ENCODE measurements at regions not wholly inside any gene's neighbourhood (a gene's known extent, or its start where the extent isn't known, plus 50 kb on each side); places are given as distances from the start of the nearest gene placed in this dataset.
"Not testable (repeated sequence)": the region's sequence is repeated elsewhere in the genome, so short reads cannot be mapped to it uniquely, and the experiment has no call there.

DNA sequence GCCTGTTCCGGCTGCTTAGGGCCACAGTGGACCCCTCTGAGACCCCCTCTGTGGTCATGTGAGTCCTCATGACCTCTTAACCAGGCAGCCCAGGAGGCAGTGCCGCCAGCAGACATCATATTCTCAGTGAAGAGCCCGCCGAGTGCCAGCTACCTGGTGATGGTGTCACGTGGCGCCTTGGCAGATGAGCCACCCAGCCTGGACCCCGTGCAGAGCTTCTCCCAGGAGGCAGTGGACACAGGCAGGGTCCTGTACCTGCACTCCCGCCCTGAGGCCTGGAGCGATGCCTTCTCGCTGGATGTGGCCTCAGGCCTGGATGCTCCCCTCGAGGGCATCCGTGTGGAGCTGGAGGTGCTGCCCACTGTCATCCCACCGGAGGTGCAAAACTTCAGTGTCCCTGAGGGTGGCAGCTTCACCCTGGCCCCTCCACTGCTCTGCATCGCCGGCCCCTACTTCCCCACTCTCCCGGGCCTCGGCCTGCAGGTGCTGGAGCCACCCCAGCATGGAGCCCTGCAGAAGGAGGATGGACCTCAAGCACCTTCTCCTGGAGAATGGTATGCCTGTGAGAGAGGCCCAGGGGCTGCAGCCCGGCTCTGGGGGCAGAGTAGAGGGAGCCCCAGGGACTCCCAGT, 176.1 kb downstream of the TBC1D2B start:
- H3K27ac ChIP-seq = no peak overlapping the region
- H3K9me3 ChIP-seq = no peaks in the 10 kb centered on the region
- no peaks in the 10 kb centered on the region for H3K36me3 ChIP-seq
- H3K27me3 ChIP-seq = no peaks in the 10 kb centered on the region
- no peak for TF ChIP-seq CTCF (IDR thresholded peaks at IDR 0.05)
- no peaks in the 10 kb centered on the region for H3K4me1 ChIP-seq (ENCODE audit: control insufficient read depth in 1 of 2, insufficient read depth in 1 of 2, low read depth in 1 of 2, low read length in 1 of 2)
- H3K4me3 ChIP-seq (ENCODE audit: low read depth in 1 of 2, low read length in 1 of 2) = no peak overlapping the region

- H3K27ac ChIP-seq; H3K4me3 ChIP-seq (ENCODE audit: low read depth in 1 of 2, low read length in 1 of 2); H3K27me3 ChIP-seq; H3K9me3 ChIP-seq; H3K36me3 ChIP-seq; H3K4me1 ChIP-seq (ENCODE audit: control insufficient read depth in 1 of 2, insufficient read depth in 1 of 2, low read depth in 1 of 2, low read length in 1 of 2): not testable (repeated sequence)
Observed at GRCh38 chr15:77900331-77900963, 177.1 kb downstream of the TBC1D2B start.

GRCh38 chr15:77899776-77900175, 177.7 kb downstream of the TBC1D2B start:
- H3K4me1 ChIP-seq (ENCODE audit: control insufficient read depth in 1 of 2, insufficient read depth in 1 of 2, low read depth in 1 of 2, low read length in 1 of 2); H3K9me3 ChIP-seq; H3K36me3 ChIP-seq; H3K4me3 ChIP-seq (ENCODE audit: low read depth in 1 of 2, low read length in 1 of 2); H3K27me3 ChIP-seq; H3K27ac ChIP-seq: not testable (repeated sequence)

GRCh38 chr15:77898811-77899730, 178.4 kb downstream of the TBC1D2B start:
- Histone ChIP-seq H3K9me3 (no peaks in the 10 kb centered on the region), H3K4me1 (ENCODE audit: control insufficient read depth in 1 of 2, insufficient read depth in 1 of 2, low read depth in 1 of 2, low read length in 1 of 2) (no peaks in the 10 kb centered on the region), H3K27ac (no peak overlapping the region), H3K36me3 (no peaks in the 10 kb centered on the region), H3K27me3 (no peaks in the 10 kb centered on the region), H3K4me3 (ENCODE audit: low read depth in 1 of 2, low read length in 1 of 2) (no peak overlapping the region)
- TF ChIP-seq CTCF (IDR thresholded peaks at IDR 0.05) = no peak

DNA sequence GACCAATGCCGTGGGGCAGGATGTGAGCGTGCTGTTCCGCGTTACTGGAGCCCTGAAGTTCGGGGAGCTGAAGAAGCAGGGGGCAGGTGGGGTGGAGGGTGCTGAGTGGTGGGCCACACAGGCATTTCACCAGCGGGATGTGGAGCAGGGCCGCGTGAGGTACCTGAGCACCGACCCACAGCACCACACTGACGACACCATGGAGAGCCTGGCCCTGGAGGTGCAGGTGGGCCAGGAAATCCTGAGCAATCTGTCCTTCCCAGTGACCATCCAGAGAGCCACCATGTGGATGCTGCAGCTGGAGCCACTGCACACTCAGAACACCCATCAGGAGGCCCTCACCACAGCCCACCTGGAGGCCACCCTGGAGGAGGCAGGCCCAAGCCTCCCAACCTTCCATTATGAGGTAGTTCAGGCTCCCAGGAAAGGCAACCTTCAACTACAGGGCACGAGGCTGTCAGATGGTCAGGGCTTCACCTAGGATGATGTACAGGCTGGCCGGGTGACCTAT, 179.6 kb downstream of the TBC1D2B start:
- TF ChIP-seq CTCF (IDR thresholded peaks at IDR 0.05) = no peak
- no peak overlapping the region for H3K27ac ChIP-seq
- no peak overlapping the region for H3K4me3 ChIP-seq (ENCODE audit: low read depth in 1 of 2, low read length in 1 of 2)

GRCh38 chr15:77897113-77897895, 180.2 kb downstream of the TBC1D2B start:
- H3K27ac ChIP-seq; H3K4me3 ChIP-seq (ENCODE audit: low read depth in 1 of 2, low read length in 1 of 2); H3K4me1 ChIP-seq (ENCODE audit: control insufficient read depth in 1 of 2, insufficient read depth in 1 of 2, low read depth in 1 of 2, low read length in 1 of 2); H3K9me3 ChIP-seq; H3K27me3 ChIP-seq; H3K36me3 ChIP-seq: not testable (repeated sequence)

More for the DNA sequence above, 179.6 kb downstream of the TBC1D2B start:
- Histone ChIP-seq H3K9me3 (no peaks in the 10 kb centered on the region), H3K36me3 (no peaks in the 10 kb centered on the region), H3K27me3 (no peaks in the 10 kb centered on the region), H3K4me1 (ENCODE audit: control insufficient read depth in 1 of 2, insufficient read depth in 1 of 2, low read depth in 1 of 2, low read length in 1 of 2) (no peaks in the 10 kb centered on the region)

DNA sequence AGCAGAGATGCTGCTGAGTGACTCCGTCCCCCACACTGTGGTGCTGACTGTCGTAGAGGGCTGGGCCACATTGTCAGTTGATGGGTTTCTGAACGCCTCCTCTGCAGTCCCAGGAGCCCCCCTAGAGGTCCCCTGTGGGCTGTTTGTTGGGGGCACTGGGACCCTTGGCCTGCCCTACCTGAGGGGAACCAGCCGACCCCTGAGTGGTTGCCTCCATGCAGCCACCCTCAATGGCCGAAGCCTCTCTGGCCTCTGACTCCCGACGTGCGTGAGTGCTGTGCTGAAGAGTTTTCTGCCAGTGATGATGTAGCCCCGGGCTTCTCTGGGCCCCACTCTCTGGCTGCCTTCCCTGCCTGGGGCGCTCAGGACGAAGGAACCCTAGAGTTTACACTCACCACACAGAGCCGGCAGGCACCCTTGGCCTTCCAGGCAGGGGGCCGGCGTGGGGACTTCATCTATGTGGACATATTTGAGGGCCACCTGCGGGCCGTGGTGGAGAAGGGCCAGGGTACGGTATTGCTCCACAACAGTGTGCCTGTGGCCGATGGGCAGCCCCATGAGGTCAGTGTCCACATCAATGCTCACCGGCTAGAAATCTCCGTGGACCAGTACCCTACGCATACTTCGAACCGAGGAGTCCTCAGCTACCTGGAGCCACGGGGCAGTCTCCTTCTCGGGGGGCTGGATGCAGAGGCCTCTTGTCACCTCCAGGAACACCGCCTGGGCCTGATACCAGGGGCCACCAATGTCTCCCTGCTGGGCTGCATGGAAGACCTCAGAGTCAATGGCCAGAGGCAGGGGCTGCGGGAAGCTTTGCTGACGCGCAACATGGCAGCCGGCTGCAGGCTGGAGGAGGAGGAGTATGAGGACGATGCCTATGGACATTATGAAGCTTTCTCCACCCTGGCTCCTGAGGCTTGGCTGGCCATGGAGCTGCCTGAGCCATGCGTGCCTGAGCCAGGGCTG, 181.1 kb downstream of the TBC1D2B start:
- not testable (repeated sequence) for H3K36me3 ChIP-seq; H3K4me1 ChIP-seq (ENCODE audit: control insufficient read depth in 1 of 2, insufficient read depth in 1 of 2, low read depth in 1 of 2, low read length in 1 of 2); H3K27me3 ChIP-seq; H3K9me3 ChIP-seq; H3K4me3 ChIP-seq (ENCODE audit: low read depth in 1 of 2, low read length in 1 of 2); H3K27ac ChIP-seq

Data from neutrophil (primary cell).